GM19397 (cell line): ENCODE measurements at regions not wholly inside any gene's neighbourhood (a gene's known extent, or its start where the extent isn't known, plus 50 kb on each side); places are given as distances from the start of the nearest gene placed in this dataset.

ENCODE experiments used
- ATAC-seq: cut with Tn5 transposase; IDR thresholded peaks from one replicate; pipeline ENCODE4 v1.9.1; 2021; ENCODE audit warnings: mild to moderate bottlenecking, moderate library complexity; ENCODE audit not compliant: unreplicated experiment

GRCh38 chr12:97173688-97174410 is 266.8 kb downstream of the NEDD1 start:
- ATAC-seq, result no peak

GRCh38 chr12:97177481-97177880 is 270.4 kb downstream of the NEDD1 start:
- ATAC-seq, result no peak

- ATAC-seq, result no peak
Observed at GRCh38 chr12:97181571-97182265, 274.7 kb downstream of the NEDD1 start.

GRCh38 chr12:97182769-97183168 is 275.7 kb downstream of the NEDD1 start:
- no peak for ATAC-seq

- ATAC-seq, result no peak
Observed at GRCh38 chr12:97184127-97184773, 277.2 kb downstream of the NEDD1 start.

GRCh38 chr12:97185567-97185966 is 277.0 kb upstream of the RMST start:
- no peak for ATAC-seq

GRCh38 chr12:97194546-97194945 is 268.1 kb upstream of the RMST start:
- ATAC-seq, result no peak

- no peak for ATAC-seq
Observed at GRCh38 chr12:97200181-97200580, 262.4 kb upstream of the RMST start.

- no peak for ATAC-seq
Observed at GRCh38 chr12:97203408-97203807, 259.2 kb upstream of the RMST start.

- no peak for ATAC-seq
Observed at GRCh38 chr12:97209997-97210396, 252.6 kb upstream of the RMST start.

- no peak for ATAC-seq
Observed at GRCh38 chr12:97211416-97211930, 251.1 kb upstream of the RMST start.

- no peak for ATAC-seq
Observed at GRCh38 chr12:97216848-97217247, 245.8 kb upstream of the RMST start.

- no peak for ATAC-seq
Observed at GRCh38 chr12:97222391-97222790, 240.2 kb upstream of the RMST start.

GRCh38 chr12:97223419-97223818 is 239.2 kb upstream of the RMST start:
- ATAC-seq, result no peak

- ATAC-seq, result no peak
Observed at GRCh38 chr12:97229004-97229403, 233.6 kb upstream of the RMST start.

- ATAC-seq, result no peak
Observed at GRCh38 chr12:97235102-97235501, 227.5 kb upstream of the RMST start.

- no peak for ATAC-seq
Observed at GRCh38 chr12:97246368-97246767, 216.2 kb upstream of the RMST start.

- ATAC-seq, result no peak
Observed at GRCh38 chr12:97250483-97250882, 212.1 kb upstream of the RMST start.

- ATAC-seq, result no peak
Observed at GRCh38 chr12:97257726-97258125, 204.9 kb upstream of the RMST start.

GRCh38 chr12:97259098-97259497 is 203.5 kb upstream of the RMST start:
- no peak for ATAC-seq

GRCh38 chr12:97260786-97261185 is 201.8 kb upstream of the RMST start:
- no peak for ATAC-seq

GRCh38 chr12:97267166-97267565 is 195.4 kb upstream of the RMST start:
- ATAC-seq, result no peak
